Activated CD8-positive, alpha-beta T cell treated with anti-CD3 and anti-CD28 coated beads, Interleukin-2, amount 10 ng/mL, durations not matched to agents 7 days and 5 days (primary cell): ENCODE measurements at regions not wholly inside any gene's neighbourhood (a gene's known extent, or its start where the extent isn't known, plus 50 kb on each side); places are given as distances from the start of the nearest gene placed in this dataset.
"Not testable (repeated sequence)": the region's sequence is repeated elsewhere in the genome, so short reads cannot be mapped to it uniquely, and the experiment has no call there.

Experiments
- ATAC-seq: fragments of 150-1000 bp; cut with Tn5 transposase; one replicate; pipeline ENCODE4 v1.10.0; 2021; ENCODE audit warnings: moderate library complexity
- CTCF ChIA-PET: fragments of 350-600 bp; sonication (Branson Sonifier 250); formaldehyde crosslinking; loops from one replicate; lab custom pipeline; 2021; ENCODE audit warnings: antibody characterized with exemption; lab: Charles Lee
- POLR2A ChIA-PET: fragments of 350-600 bp; sonication (Branson Sonifier 250); formaldehyde crosslinking; loops from one replicate; lab custom pipeline; 2021; ENCODE audit warnings: antibody characterized with exemption; lab: Charles Lee
- DNase-seq: peaks from one replicate; pipeline ENCODE4 v3.0.0-alpha.2; 2020
- H3K27ac Mint-ChIP-seq: one replicate; pipeline ENCODE4 v1.8.0; 2021; ENCODE audit warnings: mild to moderate bottlenecking, mixed read lengths
- H3K27me3 Mint-ChIP-seq: one replicate; pipeline ENCODE4 v1.8.0; 2021; ENCODE audit warnings: low read depth, mixed read lengths
- H3K36me3 Mint-ChIP-seq: one replicate; pipeline ENCODE4 v1.8.0; 2021; ENCODE audit warnings: low read depth, mixed read lengths
- H3K4me1 Mint-ChIP-seq: one replicate; pipeline ENCODE4 v1.8.0; 2021; ENCODE audit warnings: low read depth, mixed read lengths
- H3K4me3 Mint-ChIP-seq: one replicate; pipeline ENCODE4 v1.8.0; 2021; ENCODE audit warnings: mild to moderate bottlenecking, mixed read lengths
- H3K9me3 Mint-ChIP-seq: one replicate; pipeline ENCODE4 v1.8.0; 2022; ENCODE audit warnings: mixed read lengths; ENCODE audit not compliant: insufficient read depth

- POLR2A ChIA-PET = no interaction called here
- no peak for ATAC-seq
- peaks cover 6% of the 10 kb centered on the region for H3K27me3 Mint-ChIP-seq
- H3K9me3 Mint-ChIP-seq = no peaks in the 10 kb centered on the region
- H3K27ac Mint-ChIP-seq = no peak overlapping the region
- DNase-seq = no peak
- CTCF ChIA-PET = interaction anchor here (0.8 to 1.8 kb wide), 2 partner anchors 26 to 40 kb away, joined by 3 to 5 read pairs; no protein-coding TSS in a partner anchor
- peaks cover 24% of the 10 kb centered on the region for H3K4me1 Mint-ChIP-seq
- H3K4me3 Mint-ChIP-seq = no peak overlapping the region
- H3K36me3 Mint-ChIP-seq = no peaks in the 10 kb centered on the region
Measured at GRCh38 chr7:142452791-142453190, 194.9 kb upstream of the PRSS58 start.

DNA sequence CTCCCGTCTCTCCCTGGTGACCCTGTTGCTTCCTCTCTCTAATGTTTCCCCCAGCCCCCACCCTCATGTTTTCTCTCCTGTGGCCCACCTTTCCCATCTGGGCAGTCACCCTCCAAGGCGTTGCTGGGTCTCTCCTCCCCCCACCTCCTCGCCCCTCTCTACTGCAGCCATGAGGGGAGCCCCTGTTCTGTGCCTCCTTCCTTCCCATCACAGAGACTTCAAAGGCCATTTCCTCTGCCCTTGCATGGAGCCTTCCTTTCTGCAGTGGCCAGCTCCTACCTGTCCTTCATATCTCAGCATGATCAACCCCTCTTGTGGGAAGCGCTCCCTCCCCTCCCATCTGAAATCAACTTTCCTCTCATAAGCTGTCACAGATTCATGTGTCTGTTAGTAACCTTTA, 194.0 kb upstream of the PRSS58 start:
- Mint-ChIP-seq H3K9me3 (no peaks in the 10 kb centered on the region), H3K27ac (no peak overlapping the region), H3K4me3 (no peak overlapping the region), H3K4me1 (peaks cover 24% of the 10 kb centered on the region), H3K36me3 (no peaks in the 10 kb centered on the region), H3K27me3 (peaks cover 9% of the 10 kb centered on the region)
- ChIA-PET POLR2A (no interaction called here), CTCF (interaction anchor here (0.8 to 1.8 kb wide), 2 partner anchors 27 to 39 kb away, joined by 3 to 5 read pairs; no protein-coding TSS in a partner anchor)
- no peak for DNase-seq
- no peak for ATAC-seq

DNA sequence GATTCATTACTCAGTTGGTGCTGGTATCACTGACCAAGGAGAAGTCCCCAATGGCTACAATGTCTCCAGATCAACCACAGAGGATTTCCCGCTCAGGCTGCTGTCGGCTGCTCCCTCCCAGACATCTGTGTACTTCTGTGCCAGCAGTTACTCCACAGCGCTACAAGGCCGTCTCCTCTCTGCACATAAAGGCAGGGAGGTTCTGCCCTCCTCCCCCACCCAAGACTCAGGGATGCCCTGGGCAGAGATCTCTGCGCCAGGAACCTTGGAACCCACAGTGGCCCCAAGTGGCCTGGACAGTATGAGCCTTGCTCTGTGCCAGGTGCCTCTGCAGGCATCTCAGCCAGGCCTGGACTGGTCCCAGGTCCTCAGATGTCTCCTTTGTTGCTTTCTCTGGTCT, 193.4 kb upstream of the PRSS58 start:
- no peak for DNase-seq
- ATAC-seq = no peak
- CTCF ChIA-PET = interaction anchor here (1.8 kb wide), 1 partner anchor 27 kb away, joined by 5 read pairs; no protein-coding TSS in a partner anchor
- Mint-ChIP-seq H3K4me1 (peaks cover 24% of the 10 kb centered on the region), H3K27ac (no peak overlapping the region), H3K4me3 (peak overlapping the region; percentile 37), H3K36me3 (no peaks in the 10 kb centered on the region), H3K9me3 (no peaks in the 10 kb centered on the region), H3K27me3 (peaks cover 9% of the 10 kb centered on the region)
- POLR2A ChIA-PET = interaction anchor here (1.3 kb wide), 1 partner anchor 348 kb away, joined by 6 read pairs; no protein-coding TSS in a partner anchor

DNA sequence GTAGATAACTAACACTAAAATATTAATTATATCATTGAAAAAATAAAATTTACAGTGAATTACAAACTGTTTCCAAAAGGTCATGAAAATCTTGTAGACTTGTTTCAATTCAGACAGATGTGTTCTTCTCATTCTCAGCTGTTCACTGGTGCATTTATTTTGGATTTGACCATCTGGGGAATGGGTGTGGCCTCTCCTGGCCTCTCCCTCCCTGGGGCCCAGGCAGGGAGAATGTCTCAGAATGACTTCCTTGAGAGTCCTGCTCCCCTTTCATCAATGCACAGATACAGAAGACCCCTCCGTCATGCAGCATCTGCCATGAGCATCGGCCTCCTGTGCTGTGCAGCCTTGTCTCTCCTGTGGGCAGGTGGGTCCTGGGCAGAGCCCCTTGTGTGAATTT, 192.8 kb upstream of the PRSS58 start:
- Mint-ChIP-seq H3K4me1 (peaks cover 22% of the 10 kb centered on the region), H3K4me3 (peak overlapping the region; percentile 37), H3K36me3 (no peaks in the 10 kb centered on the region), H3K27me3 (peaks cover 11% of the 10 kb centered on the region), H3K9me3 (no peaks in the 10 kb centered on the region), H3K27ac (peak overlapping the region; percentile 50)
- ChIA-PET CTCF (no interaction called here), POLR2A (interaction anchor here (1.2 to 1.3 kb wide), 2 partner anchors 336 to 348 kb away, joined by 3 to 6 read pairs; no protein-coding TSS in a partner anchor)
- DNase-seq (no peak), ATAC-seq (no peak)

GRCh38 chr7:142450206-142450605, 192.3 kb upstream of the PRSS58 start:
- ATAC-seq (no peak), DNase-seq (no peak)
- Mint-ChIP-seq H3K9me3 (no peaks in the 10 kb centered on the region), H3K36me3 (no peaks in the 10 kb centered on the region), H3K27ac (no peak overlapping the region), H3K4me1 (peaks cover 18% of the 10 kb centered on the region), H3K27me3 (peaks cover 11% of the 10 kb centered on the region), H3K4me3 (no peak overlapping the region)
- CTCF ChIA-PET = no interaction called here
- POLR2A ChIA-PET = interaction anchor here (1.2 to 2.2 kb wide), 3 partner anchors 336 to 359 kb away, joined by 3 to 7 read pairs (median 6); no protein-coding TSS in a partner anchor

DNA sequence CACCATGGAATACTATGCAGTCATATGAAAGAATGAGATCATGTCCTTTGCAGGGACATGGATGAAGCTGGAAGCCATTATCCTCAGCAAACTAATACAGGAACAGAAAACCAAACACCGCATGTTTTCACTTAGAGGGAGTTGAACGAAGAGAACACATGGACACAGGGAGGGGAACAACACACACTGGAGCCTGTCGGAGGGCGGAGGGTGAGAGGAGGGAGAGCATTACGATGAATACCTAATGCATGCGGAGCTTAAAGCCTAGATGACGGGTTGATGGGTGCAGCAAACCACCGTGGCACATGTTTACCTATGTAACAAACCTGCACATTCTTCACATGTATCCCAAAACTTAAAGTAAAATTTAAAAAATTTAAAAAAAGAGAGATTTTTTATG, 191.0 kb upstream of the PRSS58 start:
- not testable (repeated sequence) for ATAC-seq, H3K27ac Mint-ChIP-seq, H3K9me3 Mint-ChIP-seq, H3K4me3 Mint-ChIP-seq, H3K36me3 Mint-ChIP-seq, DNase-seq
- peaks cover 10% of the 10 kb centered on the region for H3K4me1 Mint-ChIP-seq
- CTCF ChIA-PET = interaction anchor here (1.5 to 3.1 kb wide), 2 partner anchors 11 to 37 kb away, joined by 3 to 21 read pairs; no protein-coding TSS in a partner anchor
- H3K27me3 Mint-ChIP-seq = peaks cover 11% of the 10 kb centered on the region
- POLR2A ChIA-PET = interaction anchor here (1.3 to 2.2 kb wide), 2 partner anchors 340 to 361 kb away, joined by 4 to 7 read pairs; no protein-coding TSS in a partner anchor

DNA sequence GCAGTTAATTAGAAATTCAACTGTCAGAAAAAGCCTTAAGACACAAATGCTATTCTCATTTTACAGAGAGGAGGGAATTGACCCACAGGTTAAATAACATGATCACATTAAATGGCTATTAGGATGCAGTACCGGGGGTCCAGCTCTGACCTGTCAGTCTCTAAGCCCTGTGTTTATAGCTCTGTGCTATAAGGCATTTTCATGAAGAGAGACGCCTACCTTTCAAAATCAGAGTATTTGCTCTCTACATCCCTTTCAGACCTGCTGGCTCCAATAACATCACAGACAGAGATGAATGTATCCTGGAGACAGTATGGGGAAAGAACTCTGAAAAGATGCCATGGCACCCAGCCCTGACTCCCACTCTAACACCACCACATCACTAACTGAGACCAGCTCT, 189.9 kb upstream of the PRSS58 start:
- Mint-ChIP-seq H3K9me3 (no peaks in the 10 kb centered on the region), H3K27me3 (peaks cover 11% of the 10 kb centered on the region), H3K4me3 (no peak overlapping the region), H3K4me1 (peaks cover 17% of the 10 kb centered on the region), H3K36me3 (no peaks in the 10 kb centered on the region), H3K27ac (no peak overlapping the region)
- CTCF ChIA-PET = interaction anchor here (0.8 to 3.1 kb wide), 3 partner anchors 9 to 50 kb away, joined by 3 to 21 read pairs (median 3); no protein-coding TSS in a partner anchor
- ATAC-seq (no peak), DNase-seq (no peak)
- POLR2A ChIA-PET = no interaction called here

DNA sequence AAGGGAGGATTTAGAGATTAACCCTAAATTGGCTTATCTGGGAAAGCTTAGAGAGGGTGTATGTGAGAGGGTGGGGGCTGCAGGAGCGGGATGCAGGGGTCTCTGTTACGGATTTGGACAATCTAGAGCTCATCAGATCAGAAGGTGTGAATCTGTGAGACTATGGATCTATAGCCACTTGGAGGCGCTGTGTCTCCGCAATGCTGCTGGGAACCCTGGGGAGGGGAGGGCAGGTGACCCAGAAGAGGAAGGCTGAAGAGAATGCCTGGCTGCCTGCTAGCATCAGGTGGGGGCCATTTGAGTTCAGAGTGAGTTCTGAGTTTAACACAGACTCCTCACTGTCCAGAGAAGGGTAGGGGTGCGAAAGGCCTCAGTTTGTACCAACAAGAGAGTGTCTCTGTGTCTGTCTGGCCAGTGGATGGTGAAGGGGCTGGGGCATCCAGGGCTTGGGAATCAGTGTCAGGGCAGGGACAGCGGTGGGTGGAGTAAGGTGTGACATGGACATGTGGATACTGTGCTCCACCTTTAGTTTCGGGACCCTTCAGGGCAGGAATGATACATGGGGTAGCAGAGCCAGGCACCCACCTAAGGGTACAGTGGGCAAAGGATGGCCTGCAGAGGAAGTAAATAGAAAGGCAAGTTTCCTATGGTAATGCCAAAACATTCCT, 187.3 kb upstream of the PRSS58 start:
- CTCF ChIA-PET = interaction anchor here (0.9 to 3.4 kb wide), 16 partner anchors 9 to 770 kb away, joined by 3 to 27 read pairs (median 3); no protein-coding TSS in a partner anchor
- POLR2A ChIA-PET = no interaction called here
- H3K27ac Mint-ChIP-seq = no peak overlapping the region
- no peaks in the 10 kb centered on the region for H3K36me3 Mint-ChIP-seq
- no peak overlapping the region for H3K4me3 Mint-ChIP-seq
- DNase-seq (peak; percentile 56), ATAC-seq (no peak)
- peaks cover 9% of the 10 kb centered on the region for H3K27me3 Mint-ChIP-seq
- no peaks in the 10 kb centered on the region for H3K9me3 Mint-ChIP-seq
- H3K4me1 Mint-ChIP-seq = peaks cover 32% of the 10 kb centered on the region

- DNase-seq (no peak), ATAC-seq (peak; percentile 23)
- Mint-ChIP-seq H3K27me3 (peaks cover 5% of the 10 kb centered on the region), H3K4me3 (no peak overlapping the region), H3K27ac (no peak overlapping the region), H3K36me3 (no peaks in the 10 kb centered on the region), H3K4me1 (peaks cover 39% of the 10 kb centered on the region), H3K9me3 (no peaks in the 10 kb centered on the region)
- ChIA-PET CTCF (interaction anchor here (0.7 to 3.4 kb wide), 10 partner anchors 11 to 367 kb away, joined by 3 to 27 read pairs (median 5); no protein-coding TSS in a partner anchor), POLR2A (interaction anchor here (0.7 kb wide), 1 partner anchor 353 kb away, joined by 3 read pairs; no protein-coding TSS in a partner anchor)
Measured at GRCh38 chr7:142443216-142444010, 185.6 kb upstream of the PRSS58 start.

DNA sequence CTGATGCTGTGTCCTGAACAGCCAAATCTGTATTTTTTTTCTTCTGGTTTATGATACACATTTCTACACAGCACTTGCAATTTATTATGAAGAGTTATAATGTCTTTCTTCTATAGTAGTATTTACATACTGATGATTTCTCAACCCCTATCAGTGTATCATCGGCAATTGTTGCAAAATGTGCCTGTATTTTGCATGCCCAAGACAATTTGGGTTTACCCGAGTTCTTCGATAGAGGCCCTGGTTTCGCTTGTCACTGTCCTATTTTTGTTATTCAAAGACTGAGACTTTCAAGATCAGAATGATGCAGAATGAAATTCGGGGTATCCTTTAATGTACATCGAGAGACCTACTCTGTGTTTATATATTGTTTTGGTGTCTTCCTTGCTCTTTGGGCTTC, 184.5 kb upstream of the PRSS58 start:
- Mint-ChIP-seq H3K27ac (no peak overlapping the region), H3K9me3 (no peaks in the 10 kb centered on the region), H3K27me3 (peaks cover 4% of the 10 kb centered on the region), H3K36me3 (no peaks in the 10 kb centered on the region), H3K4me3 (no peak overlapping the region), H3K4me1 (peaks cover 39% of the 10 kb centered on the region)
- no peak for DNase-seq
- POLR2A ChIA-PET = no interaction called here
- CTCF ChIA-PET = interaction anchor here (1.1 to 1.5 kb wide), 8 partner anchors 17 to 368 kb away, joined by 3 to 8 read pairs (median 4); no protein-coding TSS in a partner anchor
- no peak for ATAC-seq

- Mint-ChIP-seq H3K27ac (no peak overlapping the region), H3K36me3 (no peaks in the 10 kb centered on the region), H3K4me1 (peaks cover 41% of the 10 kb centered on the region), H3K9me3 (no peaks in the 10 kb centered on the region), H3K27me3 (no peaks in the 10 kb centered on the region), H3K4me3 (no peak overlapping the region)
- POLR2A ChIA-PET = no interaction called here
- DNase-seq (peak; percentile 28), ATAC-seq (peak; percentile 72)
- CTCF ChIA-PET = interaction anchor here (1.2 to 2.8 kb wide), 8 partner anchors 18 to 83 kb away, joined by 3 to 9 read pairs (median 5); no protein-coding TSS in a partner anchor
Measured at GRCh38 chr7:142440906-142441411, 183.1 kb upstream of the PRSS58 start.
